Sigmoid colon (tissue), 6 donors: ENCODE measurements at regions not wholly inside any gene's neighbourhood (a gene's known extent, or its start where the extent isn't known, plus 50 kb on each side); places are given as distances from the start of the nearest gene placed in this dataset.

Source experiments
- DNase-seq: peaks from one replicate; pipeline ENCODE4 v3.0.0-alpha.2; 2019
- H3K27ac ChIP-seq, 4 donors: fragments of 200-600 bp; sonication (generic); one replicate each; pipeline ENCODE4 v1.5.1; 2016 to 2019; ENCODE audit warnings: mild to moderate bottlenecking in 1 of 4
- H3K27me3 ChIP-seq, 3 donors: fragments of 200-600 bp; sonication (generic); one replicate each; pipeline ENCODE4 v1.5.1; 2019; ENCODE audit warnings: mild to moderate bottlenecking in 1 of 3
- H3K36me3 ChIP-seq, 4 donors: fragments of 200-600 bp; sonication (generic); one replicate each; pipeline ENCODE4 v1.5.1; 2016 to 2019
- H3K4me1 ChIP-seq, 4 donors: fragments of 200-600 bp; sonication (generic); one replicate each; pipeline ENCODE4 v1.5.1; 2017 to 2019
- H3K4me3 ChIP-seq, 4 donors: fragments of 200-600 bp; sonication (generic); one replicate each; pipeline ENCODE4 v1.5.1; 2017 to 2019; ENCODE audit warnings: mild to moderate bottlenecking in 2 of 4, moderate library complexity in 1 of 4
- H3K9me3 ChIP-seq, 4 donors: fragments of 200-600 bp in 3 of 4; sonication (generic) in 3 of 4; one replicate each; pipeline versions ENCODE4 v1.5.1 to v1.6.1; 2013 to 2019
- CTCF ChIP-seq, 4 experiments: fragments of 450-650 bp in 3 of 4; fragments of 200-600 bp in 1 of 4; IDR thresholded peaks; one replicate each; pipeline ENCODE4 v1.5.1; 2016 to 2019; ENCODE audit warnings: antibody characterized with exemption in 4 of 4, mild to moderate bottlenecking in 3 of 4, moderate library complexity in 2 of 4
- EP300 ChIP-seq, 4 donors: sonication (generic); formaldehyde crosslinking; IDR thresholded peaks; one replicate each; pipeline ENCODE4 v1.6.1; 2017; ENCODE audit warnings: antibody characterized with exemption in 4 of 4
- POLR2A ChIP-seq, 2 donors: fragments of 450-650 bp; IDR thresholded peaks; one replicate each; pipeline ENCODE4 v1.6.1; 2016; ENCODE audit warnings: antibody characterized with exemption in 2 of 2, mild to moderate bottlenecking in 2 of 2, moderate library complexity in 2 of 2
- POLR2AphosphoS5 ChIP-seq, 4 donors: sonication (generic); formaldehyde crosslinking; IDR thresholded peaks; one replicate each; pipeline ENCODE4 v1.6.1; 2017; ENCODE audit warnings: antibody characterized with exemption in 4 of 4
- WGBS, 2 donors: extraction: QIAGEN DNeasy Blood & Tissue Kit; methylation state at CpG; one replicate each; pipeline ENCODE4 v1.1.7; 2013; 5-methylcytosine and 5-hydroxymethylcytosine counted together
- intact Hi-C: fragments of 100-400 bp; cut with DNase I; formaldehyde crosslinking; loops from one replicate; pipeline ENCODE4 v1.15.1; 2023
- donor health status: healthy with polysubstance abuse.
- donor health status: healthy.

- Histone ChIP-seq H3K36me3 (no peaks in the 10 kb centered on the region), H3K27ac (no peak overlapping the region), H3K9me3 (peaks cover 0 to 7% (median 0%) of the 10 kb centered on the region in 4 donors), H3K27me3 (no peaks in the 10 kb centered on the region), H3K4me3 (no peak overlapping the region), H3K4me1 (no peaks in the 10 kb centered on the region)
- WGBS, 2 donors, result 85 to 87% methylated on average over 8 of the region's 8 CpGs
- no peak for TF ChIP-seq POLR2AphosphoS5 (IDR thresholded peaks at IDR 0.05)
- no peak for TF ChIP-seq POLR2A (IDR thresholded peaks at IDR 0.05)
- TF ChIP-seq CTCF (IDR thresholded peaks at IDR 0.05), result no peak
- no peak for TF ChIP-seq EP300 (IDR thresholded peaks at IDR 0.05)
- intact Hi-C loops, result no loop called here
- no peak for DNase-seq
These were observed 100.8 kb downstream of the KCNA4 start for GRCh38 chr11:29916040-29916439.

- no peak overlapping the region for H3K27ac ChIP-seq
- intact Hi-C loops, result no loop called here
- peaks cover 0 to 7% (median 0%) of the 10 kb centered on the region in 4 donors for H3K9me3 ChIP-seq
- DNase-seq, result no peak
- no peaks in the 10 kb centered on the region for H3K4me1 ChIP-seq
- no peak for TF ChIP-seq POLR2AphosphoS5 (IDR thresholded peaks at IDR 0.05)
- no peak for TF ChIP-seq EP300 (IDR thresholded peaks at IDR 0.05)
- no peak for TF ChIP-seq POLR2A (IDR thresholded peaks at IDR 0.05)
- no peak for TF ChIP-seq CTCF (IDR thresholded peaks at IDR 0.05)
- no peaks in the 10 kb centered on the region for H3K27me3 ChIP-seq
- H3K4me3 ChIP-seq, result no peak overlapping the region
- no peaks in the 10 kb centered on the region for H3K36me3 ChIP-seq
- WGBS, 2 donors, result 68 to 70% methylated on average over 2 of the region's 2 CpGs
These were observed 102.5 kb downstream of the KCNA4 start for GRCh38 chr11:29914203-29914930.

GRCh38 chr11:29913352-29913751 is 103.5 kb downstream of the KCNA4 start:
- DNase-seq, result no peak
- no peak overlapping the region for H3K4me3 ChIP-seq
- no peaks in the 10 kb centered on the region for H3K36me3 ChIP-seq
- no peak overlapping the region for H3K27ac ChIP-seq
- no peaks in the 10 kb centered on the region for H3K27me3 ChIP-seq
- no peaks in the 10 kb centered on the region for H3K4me1 ChIP-seq
- H3K9me3 ChIP-seq, result peaks cover 0 to 7% (median 0%) of the 10 kb centered on the region in 4 donors
- intact Hi-C loops, result no loop called here
- TF ChIP-seq CTCF (IDR thresholded peaks at IDR 0.05) (no peak), EP300 (IDR thresholded peaks at IDR 0.05) (no peak), POLR2AphosphoS5 (IDR thresholded peaks at IDR 0.05) (no peak), POLR2A (IDR thresholded peaks at IDR 0.05) (no peak)
- WGBS, 2 donors, result 76 to 78% methylated on average over 4 of the region's 4 CpGs

- Histone ChIP-seq H3K27me3 (no peaks in the 10 kb centered on the region), H3K27ac (no peak overlapping the region), H3K4me1 (no peaks in the 10 kb centered on the region), H3K9me3 (peaks cover 0 to 2% (median 0%) of the 10 kb centered on the region in 4 donors), H3K4me3 (no peak overlapping the region), H3K36me3 (no peaks in the 10 kb centered on the region)
- TF ChIP-seq EP300 (IDR thresholded peaks at IDR 0.05) (no peak), CTCF (IDR thresholded peaks at IDR 0.05) (no peak), POLR2AphosphoS5 (IDR thresholded peaks at IDR 0.05) (no peak), POLR2A (IDR thresholded peaks at IDR 0.05) (no peak)
- intact Hi-C loops, result no loop called here
- no peak for DNase-seq
These were observed 116.4 kb downstream of the KCNA4 start for GRCh38 chr11:29900382-29900781.

- no peak overlapping the region for H3K4me3 ChIP-seq
- no peak for DNase-seq
- peaks cover 0 to 3% (median 0%) of the 10 kb centered on the region in 4 donors for H3K9me3 ChIP-seq
- 67 to 68% methylated on average over 6 of the region's 6 CpGs for WGBS, 2 donors
- no peaks in the 10 kb centered on the region for H3K36me3 ChIP-seq
- H3K27me3 ChIP-seq, result no peaks in the 10 kb centered on the region
- H3K4me1 ChIP-seq, result no peaks in the 10 kb centered on the region
- no peak overlapping the region for H3K27ac ChIP-seq
- TF ChIP-seq CTCF (IDR thresholded peaks at IDR 0.05) (no peak), POLR2A (IDR thresholded peaks at IDR 0.05) (no peak), POLR2AphosphoS5 (IDR thresholded peaks at IDR 0.05) (no peak), EP300 (IDR thresholded peaks at IDR 0.05) (no peak)
- intact Hi-C loops, result no loop called here
These were observed 137.3 kb downstream of the KCNA4 start for GRCh38 chr11:29879560-29879959.
